ENCODE measurements at regions not wholly inside any gene's neighbourhood (a gene's known extent, or its start where the extent isn't known, plus 50 kb on each side); places are given as distances from the start of the nearest gene placed in this dataset.

DNA sequence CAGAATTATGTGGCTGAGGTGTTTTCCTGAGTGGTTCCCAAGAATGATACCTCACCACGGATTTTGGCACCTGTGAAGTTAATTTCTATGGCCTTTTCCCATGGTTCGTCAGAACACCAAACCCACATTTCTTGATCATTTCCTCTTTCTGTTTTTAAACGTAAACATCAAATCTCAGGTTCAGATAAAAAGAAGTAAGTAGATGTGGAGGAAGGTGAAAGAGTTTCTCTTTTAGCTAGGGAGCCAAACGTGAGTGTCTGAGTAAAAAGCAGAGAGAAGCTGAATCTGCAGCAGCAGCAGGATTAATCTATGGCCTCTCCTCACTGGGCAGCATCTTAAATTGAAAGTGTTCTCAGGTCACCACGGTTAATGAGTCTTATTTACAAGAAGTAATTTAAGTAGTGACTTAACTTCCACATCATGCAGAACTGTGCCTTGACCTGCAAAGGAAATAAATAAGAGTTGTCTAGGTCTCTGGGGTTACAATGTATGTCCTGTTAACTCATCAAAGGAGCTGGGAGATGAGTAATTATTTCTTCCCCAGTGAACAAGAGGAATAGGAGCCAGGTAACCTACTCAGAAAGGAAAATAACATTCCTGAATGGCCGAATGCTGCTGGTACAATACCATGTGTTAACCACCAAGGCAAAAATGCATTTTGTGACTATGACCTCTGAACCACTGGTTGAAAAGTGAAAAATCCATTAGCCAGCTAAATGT, 139.6 kb upstream of the NETO1 start:
- TF ChIP-seq CTCF (IDR thresholded peaks at IDR 0.05) = no peak
- TF ChIP-seq POLR2A (IDR thresholded peaks at IDR 0.05) = no peak
- TF ChIP-seq POLR2AphosphoS5 (IDR thresholded peaks at IDR 0.05) = no peak

Data from transverse colon (tissue), 4 donors.